Muscle layer of duodenum (tissue), 2 donors: ENCODE measurements at regions not wholly inside any gene's neighbourhood (a gene's known extent, or its start where the extent isn't known, plus 50 kb on each side); places are given as distances from the start of the nearest gene placed in this dataset.
A peak's percentile ranks its signal among the peaks of the same experiment; 100 is the strongest.
"Not testable (repeated sequence)": the region's sequence is repeated elsewhere in the genome, so short reads cannot be mapped to it uniquely, and the experiment has no call there.

Experiments
- H3K27ac ChIP-seq: one replicate; pipeline ENCODE4 v1.7.0; 2013; ENCODE audit warnings: mild to moderate bottlenecking, low read length
- H3K27me3 ChIP-seq: one replicate; pipeline ENCODE4 v1.7.0; 2013; ENCODE audit warnings: low read depth, mild to moderate bottlenecking, control low read depth, low read length
- H3K36me3 ChIP-seq, 2 donors: one replicate each; pipeline ENCODE4 v1.7.0; 2013; ENCODE audit warnings: low read length in 2 of 2, control low read depth in 1 of 2, mild to moderate bottlenecking in 1 of 2; ENCODE audit not compliant: insufficient read depth in 2 of 2, control insufficient read depth in 1 of 2
- H3K4me1 ChIP-seq, 2 donors: one replicate each; pipeline ENCODE4 v1.7.0; 2013; ENCODE audit warnings: low read length in 2 of 2, mild to moderate bottlenecking in 2 of 2, control low read depth in 1 of 2, moderate library complexity in 1 of 2; ENCODE audit not compliant: insufficient read depth in 2 of 2, control insufficient read depth in 1 of 2
- H3K4me3 ChIP-seq, 2 donors: one replicate each; pipeline ENCODE4 v1.7.0; 2013; ENCODE audit warnings: low read length in 2 of 2, low read depth in 1 of 2, mild to moderate bottlenecking in 1 of 2
- H3K9me3 ChIP-seq, 2 donors: one replicate each; pipeline ENCODE4 v1.7.0; 2013; ENCODE audit warnings: low read length in 2 of 2, control low read depth in 1 of 2, mild to moderate bottlenecking in 1 of 2; ENCODE audit not compliant: control insufficient read depth in 1 of 2
- donor health status: healthy.

DNA sequence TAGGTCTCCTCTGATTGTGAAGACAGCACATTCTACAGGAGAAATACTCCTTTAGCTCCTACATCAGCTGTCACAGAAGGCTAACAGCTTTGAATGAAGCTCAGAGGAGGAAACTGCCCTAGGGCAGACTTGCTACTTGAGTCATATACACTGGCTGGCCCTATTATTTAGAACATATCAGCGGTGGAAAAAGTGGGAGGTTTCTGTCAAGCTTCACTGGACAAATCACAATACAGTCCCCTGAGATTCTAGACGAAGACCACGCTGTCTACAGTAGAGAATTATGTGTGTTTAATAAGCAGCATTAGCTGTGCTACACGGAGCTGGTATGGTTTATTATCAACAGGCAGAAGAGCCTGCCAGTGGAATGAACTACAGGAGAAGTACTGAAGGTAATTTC is 230.9 kb upstream of the FSIP2 start:
- Histone ChIP-seq H3K4me1 (no peaks in the 10 kb centered on the region), H3K27me3 (no peaks in the 10 kb centered on the region), H3K4me3 (no peak overlapping the region), H3K27ac (no peak overlapping the region), H3K36me3 (no peaks in the 10 kb centered on the region), H3K9me3 (peaks cover 10 to 35% of the 10 kb centered on the region in 2 donors)

DNA sequence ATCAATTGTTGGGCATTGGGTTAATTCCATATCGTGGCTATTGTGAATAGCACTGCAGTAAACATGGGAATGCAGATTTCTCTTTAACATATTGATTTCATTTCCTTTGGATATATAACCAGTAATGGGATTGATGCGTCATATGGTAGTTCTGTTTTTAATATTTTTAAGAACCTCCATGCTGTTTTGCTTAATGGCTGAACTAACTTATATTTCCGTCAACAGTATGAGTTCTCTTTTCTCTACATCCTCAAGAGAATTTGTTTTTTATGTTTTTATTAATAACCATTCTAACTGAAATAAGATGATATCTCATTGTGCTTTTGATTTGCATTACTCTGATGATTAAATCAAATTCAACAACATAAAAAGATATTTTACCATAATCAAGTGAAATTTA is 228.5 kb upstream of the FSIP2 start:
- Histone ChIP-seq H3K4me3 (peak overlapping the region in 1 of 2 donors; percentile 28), H3K27me3 (no peaks in the 10 kb centered on the region), H3K27ac (no peak overlapping the region), H3K4me1 (no peaks in the 10 kb centered on the region), H3K36me3 (no peaks in the 10 kb centered on the region), H3K9me3 (peaks cover 4 to 31% of the 10 kb centered on the region in 2 donors)

DNA sequence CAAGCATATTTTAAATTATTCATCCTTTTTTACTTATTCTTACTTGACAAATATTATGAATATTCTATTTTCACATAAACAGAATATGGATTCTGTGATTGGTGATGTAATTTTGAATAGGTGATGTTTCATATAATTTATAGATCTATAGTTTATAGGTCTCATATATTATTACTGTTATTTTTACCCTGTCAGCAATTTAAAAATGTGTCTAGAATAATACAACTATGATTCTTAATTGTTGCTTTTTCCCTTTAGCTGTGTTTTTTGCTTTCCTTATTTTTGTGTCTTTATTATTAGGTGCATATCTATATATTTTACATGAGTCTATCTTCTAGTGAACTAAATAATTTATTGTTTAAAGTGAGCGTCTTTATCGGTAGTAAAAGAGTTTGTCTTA is 226.7 kb upstream of the FSIP2 start:
- Histone ChIP-seq H3K36me3 (no peaks in the 10 kb centered on the region), H3K9me3 (peaks cover 4 to 35% of the 10 kb centered on the region in 2 donors), H3K27me3 (no peaks in the 10 kb centered on the region)

DNA sequence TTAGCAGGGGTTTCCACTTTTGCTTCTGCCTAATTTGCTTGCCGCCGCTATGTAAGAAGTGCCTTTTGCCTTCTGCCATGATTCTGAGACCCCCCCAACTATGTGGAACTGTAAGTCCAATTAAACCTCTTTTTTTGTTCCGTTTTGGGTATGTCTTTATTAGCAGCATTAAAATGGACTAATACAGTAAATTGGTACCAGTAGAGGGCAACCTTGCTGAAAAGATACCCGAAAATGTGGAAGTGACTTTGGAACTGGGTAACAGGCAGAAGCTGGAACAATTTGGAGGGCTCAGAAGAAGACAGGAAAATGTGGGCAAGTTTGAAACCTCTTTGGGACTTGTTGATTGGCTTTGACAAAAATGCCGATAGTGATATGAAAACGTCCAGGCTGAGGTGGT is 216.1 kb upstream of the FSIP2 start:
- Histone ChIP-seq H3K4me3 (no peak overlapping the region), H3K27ac (no peak overlapping the region), H3K9me3 (peaks cover 0 to 14% of the 10 kb centered on the region in 2 donors), H3K27me3 (no peaks in the 10 kb centered on the region), H3K4me1 (no peaks in the 10 kb centered on the region), H3K36me3 (no peaks in the 10 kb centered on the region)

More for the DNA sequence above, 226.7 kb upstream of the FSIP2 start:
- Histone ChIP-seq H3K4me1 (no peaks in the 10 kb centered on the region), H3K4me3 (no peak overlapping the region), H3K27ac (no peak overlapping the region)

DNA sequence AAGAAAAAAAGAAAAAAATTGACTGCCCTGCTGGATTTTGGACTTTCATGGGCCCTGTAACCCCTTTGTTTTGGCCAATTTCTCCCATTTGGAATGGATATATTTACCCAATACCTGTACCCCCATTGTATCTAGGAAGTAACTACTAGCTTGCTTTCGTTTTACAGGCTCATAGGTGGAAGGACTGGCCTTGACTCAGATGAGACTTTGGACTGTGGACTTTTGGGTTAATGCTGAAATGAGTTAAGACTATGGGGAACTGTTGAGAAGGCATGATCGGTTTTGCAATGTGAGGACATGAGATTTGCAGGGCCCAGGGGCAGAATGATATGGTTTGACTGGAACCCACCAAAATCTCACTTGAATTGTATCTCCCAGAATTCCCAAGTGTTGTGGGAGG is 214.4 kb upstream of the FSIP2 start:
- H3K27ac ChIP-seq, H3K27me3 ChIP-seq, H3K9me3 ChIP-seq, H3K36me3 ChIP-seq, H3K4me1 ChIP-seq, H3K4me3 ChIP-seq: not testable (repeated sequence)

DNA sequence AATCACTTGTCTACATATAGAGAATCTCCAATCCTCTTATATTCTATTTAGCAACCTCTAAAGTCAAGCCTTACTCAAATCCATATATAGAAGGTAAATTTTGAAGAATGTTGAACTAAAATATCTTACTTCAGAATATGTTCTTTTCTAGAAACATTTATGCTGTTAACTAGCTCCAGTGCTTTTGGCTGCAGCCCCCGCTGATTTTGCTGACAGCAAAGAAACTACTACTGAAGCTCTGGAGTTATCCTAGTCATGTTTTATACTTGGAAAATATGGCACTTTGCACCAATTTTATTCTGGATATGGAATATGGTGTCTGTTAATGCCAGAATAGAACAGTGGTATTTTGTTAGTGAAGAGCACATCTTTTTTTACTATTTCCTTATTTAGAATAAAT is 212.4 kb upstream of the FSIP2 start:
- no peaks in the 10 kb centered on the region for H3K36me3 ChIP-seq
- H3K4me3 ChIP-seq = no peak overlapping the region
- no peaks in the 10 kb centered on the region for H3K27me3 ChIP-seq
- no peaks in the 10 kb centered on the region for H3K4me1 ChIP-seq
- no peak overlapping the region for H3K27ac ChIP-seq
- peaks cover 0 to 9% of the 10 kb centered on the region in 2 donors for H3K9me3 ChIP-seq

DNA sequence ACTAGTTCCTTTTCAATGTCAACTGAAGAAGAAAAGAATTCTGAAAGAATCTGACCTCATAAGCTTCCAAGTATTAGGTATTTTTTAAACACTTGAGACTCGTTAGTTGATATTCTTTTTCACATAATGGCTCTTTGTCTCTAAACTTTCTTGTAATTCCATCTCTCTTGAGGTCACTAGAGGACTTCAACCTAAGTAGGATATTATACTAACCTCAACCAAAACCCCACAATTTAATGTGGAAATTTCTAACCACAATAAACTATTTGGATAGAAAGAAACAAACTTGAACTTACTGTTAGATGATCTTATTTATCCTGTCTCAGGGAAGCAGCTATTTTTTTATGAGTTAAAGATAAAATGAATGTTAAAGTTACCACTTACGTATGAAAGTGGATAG is 206.9 kb upstream of the FSIP2 start:
- no peaks in the 10 kb centered on the region for H3K36me3 ChIP-seq
- H3K27ac ChIP-seq = no peak overlapping the region
- no peaks in the 10 kb centered on the region for H3K27me3 ChIP-seq
- H3K4me3 ChIP-seq = no peak overlapping the region
- no peaks in the 10 kb centered on the region for H3K9me3 ChIP-seq
- H3K4me1 ChIP-seq = no peaks in the 10 kb centered on the region

DNA sequence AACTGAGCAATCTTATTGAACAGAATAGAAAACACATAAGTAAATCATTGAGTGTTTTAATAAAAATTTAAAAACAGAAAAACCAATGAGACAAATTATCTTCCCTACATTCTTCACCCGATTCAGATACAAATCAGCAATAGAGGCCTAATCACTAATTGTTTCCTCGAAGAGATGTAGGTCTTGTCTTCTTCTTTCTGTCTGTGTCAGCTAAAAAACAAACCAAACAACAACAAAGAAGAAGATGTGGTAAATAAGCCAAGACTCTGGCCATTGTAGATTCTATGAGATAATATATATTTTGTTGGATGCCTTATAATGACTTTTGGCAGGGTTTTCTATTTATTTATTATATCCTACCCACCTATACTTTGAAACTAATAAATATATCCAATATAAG is 200.9 kb upstream of the FSIP2 start:
- H3K36me3 ChIP-seq = no peaks in the 10 kb centered on the region

DNA sequence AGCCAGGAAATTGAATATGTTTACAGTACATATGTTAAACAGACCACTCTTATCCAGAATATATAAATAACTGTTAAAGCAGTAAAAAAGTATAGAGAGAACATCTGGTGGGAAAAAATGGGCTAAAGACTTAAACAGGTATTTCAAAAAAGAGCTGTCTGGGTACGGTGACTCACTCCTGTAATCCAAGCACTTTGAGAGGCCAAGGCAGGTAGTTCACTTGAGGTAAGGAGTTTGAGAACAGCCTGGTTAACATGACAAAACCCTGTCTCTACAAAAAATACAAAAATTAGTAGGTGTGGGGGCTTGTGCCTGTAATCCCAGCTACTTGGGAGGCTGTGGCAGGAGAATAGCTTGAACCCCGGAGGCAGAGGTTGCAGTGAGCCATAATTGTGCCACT is 171.4 kb upstream of the FSIP2 start:
- no peak overlapping the region for H3K4me3 ChIP-seq
- H3K9me3 ChIP-seq = no peaks in the 10 kb centered on the region
- no peak overlapping the region for H3K27ac ChIP-seq
- H3K4me1 ChIP-seq = no peaks in the 10 kb centered on the region
- H3K36me3 ChIP-seq = no peaks in the 10 kb centered on the region
- no peaks in the 10 kb centered on the region for H3K27me3 ChIP-seq

More for the DNA sequence above, 200.9 kb upstream of the FSIP2 start:
- Histone ChIP-seq H3K27ac (no peak overlapping the region), H3K4me1 (no peaks in the 10 kb centered on the region), H3K4me3 (no peak overlapping the region), H3K9me3 (no peaks in the 10 kb centered on the region), H3K27me3 (no peaks in the 10 kb centered on the region)

DNA sequence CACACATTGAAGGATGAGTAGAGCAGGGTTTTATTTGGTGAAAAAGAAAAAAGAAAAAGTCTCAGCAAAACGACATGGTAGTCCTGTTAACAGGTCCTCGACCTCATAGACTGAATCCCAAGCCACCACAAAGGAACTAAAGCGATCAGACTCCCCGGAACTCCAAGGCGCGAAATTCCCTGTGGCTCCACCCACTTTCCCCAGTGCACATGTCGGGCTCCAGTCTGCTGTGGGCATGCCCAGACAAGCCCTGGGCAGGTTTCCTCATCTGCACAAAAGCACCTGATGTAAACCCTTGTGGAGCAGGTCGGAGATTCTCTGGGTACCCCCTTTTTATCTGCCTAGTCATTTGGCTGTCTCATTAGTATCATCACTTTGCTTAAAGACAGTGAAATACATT is 170.7 kb upstream of the FSIP2 start:
- H3K36me3 ChIP-seq = no peaks in the 10 kb centered on the region
- H3K27me3 ChIP-seq = no peaks in the 10 kb centered on the region
- H3K27ac ChIP-seq = no peak overlapping the region
- no peak overlapping the region for H3K4me3 ChIP-seq
- H3K9me3 ChIP-seq = no peaks in the 10 kb centered on the region
- H3K4me1 ChIP-seq = no peaks in the 10 kb centered on the region

DNA sequence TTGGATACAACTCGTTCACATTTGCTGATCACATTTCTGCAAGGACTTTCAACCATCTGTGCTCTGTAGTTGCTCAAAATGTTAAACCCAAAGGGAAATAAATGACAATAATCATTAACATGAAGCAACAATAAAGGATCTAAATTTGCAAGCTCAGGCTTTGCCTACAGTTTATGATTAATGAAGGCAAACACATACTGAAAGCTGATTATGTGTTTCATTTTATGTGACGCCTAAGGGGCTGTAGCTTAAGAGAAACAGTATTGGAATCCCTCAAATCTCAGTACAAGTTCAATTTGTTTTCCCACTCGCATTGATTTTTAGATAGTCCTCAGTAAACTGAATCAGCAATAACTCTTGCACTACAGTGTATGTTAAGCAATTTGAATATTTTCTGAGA is 160.3 kb upstream of the FSIP2 start:
- Histone ChIP-seq H3K9me3 (no peaks in the 10 kb centered on the region), H3K27ac (no peak overlapping the region), H3K36me3 (no peaks in the 10 kb centered on the region), H3K4me1 (no peaks in the 10 kb centered on the region), H3K4me3 (no peak overlapping the region), H3K27me3 (no peaks in the 10 kb centered on the region)

DNA sequence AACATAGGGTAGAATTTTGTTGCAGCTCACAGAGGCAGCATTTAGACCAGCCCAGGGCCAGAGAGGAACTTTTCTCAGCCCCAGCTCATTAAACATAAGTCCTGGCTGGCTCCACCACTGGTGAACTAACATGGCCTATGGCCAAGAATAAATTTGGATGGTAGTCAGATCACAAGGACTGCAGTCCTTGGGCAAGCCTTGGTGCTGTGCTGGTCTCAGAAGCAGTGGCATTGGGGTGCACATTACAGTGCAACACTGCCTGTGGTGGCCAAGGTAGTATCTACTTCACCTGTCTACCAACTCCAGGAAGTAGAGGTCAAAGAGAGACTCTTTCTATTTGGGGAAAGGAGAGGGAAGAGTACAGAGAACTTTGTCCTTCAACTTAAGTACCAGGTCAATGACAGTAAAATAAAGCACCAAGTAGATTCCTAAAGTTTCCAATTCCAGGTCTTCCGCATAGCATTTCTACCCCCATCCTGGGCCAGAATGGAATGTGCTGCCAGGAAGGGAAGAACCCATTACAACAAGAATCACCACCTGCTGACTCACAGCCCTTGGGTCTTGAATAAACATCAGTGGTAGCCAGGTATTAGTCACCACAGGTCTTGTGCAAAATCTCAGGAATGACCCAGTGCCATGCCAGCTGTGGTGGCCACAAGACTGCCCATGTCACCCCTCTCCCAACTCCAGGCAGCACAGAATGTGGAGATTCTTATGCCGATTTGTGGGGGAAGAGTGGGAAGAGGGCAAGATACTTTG is 155.4 kb upstream of the FSIP2 start:
- no peaks in the 10 kb centered on the region for H3K4me1 ChIP-seq
- no peaks in the 10 kb centered on the region for H3K36me3 ChIP-seq
- H3K27me3 ChIP-seq = no peaks in the 10 kb centered on the region
- H3K4me3 ChIP-seq = no peak overlapping the region
- H3K9me3 ChIP-seq = peaks cover 4 to 16% of the 10 kb centered on the region in 2 donors
- H3K27ac ChIP-seq = no peak overlapping the region
